Ureter (tissue), 1 donor: ENCODE measurements at regions not wholly inside any gene's neighbourhood (a gene's known extent, or its start where the extent isn't known, plus 50 kb on each side); places are given as distances from the start of the nearest gene placed in this dataset.

Experiments used
- DNase-seq: peaks from one replicate; pipeline ENCODE4 v3.0.0-alpha.2; 2020; ENCODE audit warnings: low spot score
- donor health status: DM: yes; HTN: yes; CAD: no.

DNA sequence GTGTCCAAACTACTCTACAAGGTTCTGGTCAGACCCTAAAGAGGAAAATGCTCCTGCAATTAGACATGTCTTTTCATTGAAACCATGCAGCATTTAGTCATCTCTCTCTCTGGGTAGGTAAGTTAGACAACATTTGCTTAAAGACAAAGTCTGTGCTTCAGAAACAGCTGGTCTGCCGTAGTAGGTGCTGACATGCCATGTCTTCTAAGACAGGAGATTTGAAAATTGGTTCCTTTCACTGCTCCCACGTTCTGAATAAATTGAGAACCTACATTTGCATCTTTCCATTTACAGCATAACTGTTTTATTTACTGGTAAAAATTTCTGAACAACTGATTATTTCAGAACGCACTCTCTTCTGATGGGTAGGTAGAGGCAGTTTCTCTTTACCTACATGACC is 494.0 kb downstream of the EFNB2 start:
- no peak for DNase-seq

GRCh38 chr13:106038752-106039151 is 496.7 kb downstream of the EFNB2 start:
- no peak for DNase-seq

- DNase-seq = no peak
Measured at GRCh38 chr13:106036870-106037269, 498.6 kb downstream of the EFNB2 start.

DNA sequence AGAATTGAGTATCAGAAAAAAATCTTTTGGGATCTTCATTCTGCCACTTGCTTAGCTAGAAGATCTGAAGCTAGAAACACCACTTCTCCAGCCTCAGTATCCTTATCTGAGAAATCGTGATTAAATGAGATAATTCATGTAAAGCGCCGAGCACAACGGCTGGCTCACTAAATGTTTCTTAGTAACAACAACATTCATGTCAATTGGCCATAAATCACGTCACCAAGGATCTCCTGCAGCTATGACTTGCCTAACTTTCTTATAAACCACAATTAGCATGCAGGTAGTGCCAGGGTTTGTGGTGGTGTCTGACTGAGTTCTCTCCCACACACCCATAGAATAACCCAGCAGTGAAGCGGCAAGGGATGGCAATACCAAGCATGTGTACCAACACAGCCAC is 501.3 kb downstream of the EFNB2 start:
- no peak for DNase-seq

GRCh38 chr13:106033659-106034058 is 501.8 kb downstream of the EFNB2 start:
- no peak for DNase-seq

DNA sequence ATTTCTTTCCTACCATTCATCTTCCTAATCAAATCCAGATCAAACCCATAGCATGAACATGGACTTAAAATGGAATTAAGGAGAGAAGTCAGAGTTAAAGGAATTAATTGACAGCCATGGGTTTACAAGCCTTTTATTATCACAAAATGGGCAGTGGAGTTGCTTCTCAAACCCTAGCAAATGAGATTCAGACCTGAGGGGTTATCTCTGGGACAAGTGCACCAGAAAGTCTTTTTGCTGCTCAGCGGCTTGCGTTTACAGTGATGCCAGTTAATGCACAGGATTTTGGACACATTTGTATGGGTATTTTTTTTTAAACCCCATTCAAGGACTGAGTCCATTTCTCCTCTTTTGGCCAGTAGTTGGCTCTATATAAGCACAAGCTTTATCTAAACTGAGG is 503.0 kb downstream of the EFNB2 start:
- DNase-seq = no peak

- no peak for DNase-seq
Measured at GRCh38 chr13:106029676-106030290, 505.7 kb downstream of the EFNB2 start.

DNA sequence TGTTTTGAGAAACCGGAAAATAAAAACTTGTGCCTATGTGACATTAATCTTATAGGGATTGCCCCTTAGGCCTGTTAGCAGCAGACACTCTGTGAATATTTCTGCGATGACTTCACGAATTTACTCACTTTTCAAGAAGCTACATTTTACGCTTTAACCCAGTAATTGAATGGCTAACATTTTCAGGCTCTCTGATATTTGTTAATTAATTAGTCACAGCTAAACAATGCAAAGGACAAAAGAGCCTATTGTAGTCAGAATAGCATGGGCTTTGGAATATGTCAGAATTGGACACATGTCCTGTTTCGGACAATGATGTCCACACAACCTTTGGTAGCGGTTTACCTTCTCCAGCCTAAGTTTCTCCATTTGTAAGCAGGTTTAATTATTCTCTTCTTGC is 506.6 kb downstream of the EFNB2 start:
- no peak for DNase-seq

DNA sequence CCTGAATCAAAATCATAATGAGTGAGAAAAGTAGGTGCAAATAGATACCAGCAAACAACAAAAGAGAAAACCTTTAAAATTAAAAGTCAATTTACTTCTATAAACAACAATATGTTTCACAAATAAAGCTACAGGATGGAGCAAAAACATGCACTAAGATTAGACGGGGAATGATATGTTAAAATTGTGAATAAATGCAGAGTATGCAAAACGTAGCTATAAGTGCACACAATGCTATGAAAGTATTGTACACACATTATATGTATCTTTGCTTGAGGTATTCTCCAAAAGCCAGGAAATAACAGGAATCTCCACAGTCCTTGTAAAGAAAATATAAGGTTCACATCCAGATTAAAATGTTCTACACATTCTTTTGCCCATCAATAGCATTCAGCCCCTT is 523.9 kb downstream of the EFNB2 start:
- DNase-seq = no peak

DNA sequence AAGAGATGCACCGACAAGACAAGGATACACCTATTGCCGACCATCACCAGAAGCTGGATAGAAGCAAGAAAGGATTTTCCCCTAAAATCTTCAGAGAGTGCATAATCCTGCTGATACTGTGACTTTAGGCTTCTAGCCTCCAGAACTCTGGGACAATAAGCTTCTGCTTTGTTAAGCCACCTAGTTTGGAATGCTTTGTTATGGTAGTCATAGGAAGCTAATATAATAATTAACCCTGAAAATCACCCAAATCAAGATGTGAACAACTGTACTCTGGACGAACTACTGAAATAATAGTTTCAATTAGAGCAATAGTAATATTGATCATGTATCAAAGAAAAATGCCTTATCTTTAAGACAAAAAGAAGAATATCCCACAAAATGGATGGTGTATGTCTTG is 524.6 kb downstream of the EFNB2 start:
- no peak for DNase-seq

DNA sequence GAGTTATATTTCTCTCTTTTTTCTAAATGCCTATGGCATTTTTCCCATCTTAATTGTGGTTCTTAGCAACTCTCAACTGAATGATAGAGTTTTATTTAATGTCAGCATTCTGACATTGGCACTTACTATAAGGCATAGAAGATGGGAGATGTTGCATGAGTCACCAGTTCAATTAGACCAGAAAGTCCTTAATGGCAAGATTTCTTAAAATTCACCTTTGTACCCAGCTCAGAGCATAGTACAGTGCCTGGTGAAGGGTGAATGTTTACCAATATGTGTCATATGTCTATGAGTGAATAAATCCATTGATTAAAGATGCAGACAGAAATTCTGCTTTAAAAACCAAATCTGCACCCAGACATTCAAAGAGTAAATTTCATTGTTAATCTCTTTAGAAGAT is 526.9 kb downstream of the EFNB2 start:
- no peak for DNase-seq

DNA sequence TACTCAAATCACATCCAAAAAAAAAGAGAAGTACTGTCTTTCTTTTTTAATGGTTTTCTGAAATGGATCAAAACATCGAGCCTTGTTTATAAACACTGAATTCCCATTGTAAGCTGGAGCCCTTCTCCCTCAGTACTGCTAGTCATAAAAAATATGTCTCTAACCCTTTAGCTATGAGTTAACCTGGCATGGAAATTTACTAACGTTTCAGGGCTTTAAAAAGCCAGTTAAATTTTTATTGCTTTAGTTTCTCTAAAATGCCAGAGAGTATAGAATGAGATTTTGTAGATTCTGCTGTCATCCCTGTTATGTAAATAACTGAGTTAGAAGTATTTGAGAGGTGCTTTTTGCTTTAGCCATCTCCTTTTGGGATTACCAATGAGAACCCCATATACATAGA is 528.3 kb downstream of the EFNB2 start:
- no peak for DNase-seq

DNA sequence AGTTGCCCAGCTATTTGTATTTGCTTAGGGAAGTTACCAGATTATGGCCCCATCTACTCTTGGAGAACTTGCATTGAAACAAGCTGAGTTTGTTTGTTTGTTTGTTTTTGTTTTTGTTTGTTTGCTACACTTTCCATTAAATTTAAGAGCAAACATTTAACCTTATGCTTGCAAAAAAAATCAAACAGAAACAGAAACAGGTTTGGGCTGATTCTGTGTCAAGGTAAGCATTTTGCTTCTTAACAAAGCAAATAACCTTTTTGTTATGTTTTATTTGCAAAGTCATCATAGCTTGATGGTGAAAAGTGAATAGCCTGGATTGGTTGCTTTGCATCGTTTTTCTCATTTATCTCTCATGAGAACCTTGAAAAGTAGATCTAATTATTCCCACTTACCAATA is 531.8 kb downstream of the EFNB2 start:
- no peak for DNase-seq

DNA sequence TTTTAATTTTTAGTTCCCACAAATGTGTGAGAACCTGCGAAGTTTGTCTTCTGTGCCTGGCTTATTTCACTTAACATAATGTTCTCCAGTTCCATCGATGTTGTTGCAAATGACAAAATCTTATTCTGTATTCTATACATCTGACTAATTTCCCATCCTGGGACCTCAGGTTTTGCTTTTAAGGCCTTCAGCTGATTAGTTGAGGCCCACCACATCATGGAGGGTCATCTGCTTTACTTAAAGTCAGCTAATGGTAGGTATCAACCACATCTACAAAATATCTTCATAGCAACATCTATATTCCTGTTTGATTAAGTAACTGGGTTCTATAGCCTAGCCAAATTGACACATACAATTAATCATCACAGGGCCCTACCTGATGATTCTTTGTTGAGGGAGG is 534.0 kb downstream of the EFNB2 start:
- DNase-seq = no peak

DNA sequence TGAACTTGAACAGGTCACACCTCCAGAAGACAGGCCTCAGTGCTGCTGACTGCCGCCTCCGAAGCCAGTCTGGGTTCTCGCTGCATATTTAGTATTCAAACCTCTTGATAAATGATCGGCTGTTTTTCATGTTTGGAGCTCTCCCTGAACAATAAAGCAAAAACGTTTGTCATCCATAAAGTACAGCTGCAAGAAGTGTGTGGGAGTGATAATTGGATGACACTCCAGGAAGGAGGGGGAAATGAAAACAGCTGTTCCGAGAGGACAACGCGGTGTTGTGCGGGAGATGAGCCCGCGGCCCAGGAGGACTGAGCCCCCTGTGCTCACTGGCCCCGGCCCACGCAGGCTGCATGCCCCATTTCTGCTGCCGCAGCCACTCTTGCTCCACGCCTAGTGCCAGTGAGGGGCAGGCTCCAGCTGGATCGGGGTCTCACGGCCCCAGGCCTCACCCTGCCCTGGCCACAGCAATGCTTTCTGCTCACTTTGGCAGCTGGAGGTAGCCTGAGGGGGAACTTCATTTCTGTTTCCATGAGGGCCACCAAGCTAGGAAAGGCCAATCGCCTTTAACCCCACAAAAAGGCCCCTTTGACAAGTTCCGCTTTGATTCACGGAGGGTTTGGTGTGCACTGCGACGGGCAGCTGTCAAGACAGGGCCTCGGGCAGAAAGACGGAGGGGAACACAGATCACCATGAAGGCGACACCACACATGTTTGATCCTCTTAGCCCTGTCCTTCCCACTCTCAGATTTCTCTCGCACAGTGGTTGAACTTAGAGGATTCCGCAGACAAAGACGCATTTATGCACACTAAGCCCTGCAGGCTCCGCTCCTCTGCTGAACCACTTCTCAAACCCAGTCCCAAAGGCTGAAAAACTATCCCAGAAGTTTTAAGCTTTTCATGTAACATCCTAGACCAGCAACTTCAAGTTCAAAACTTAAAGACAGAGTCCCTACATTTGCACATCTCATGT is 537.6 kb downstream of the EFNB2 start:
- no peak for DNase-seq

DNA sequence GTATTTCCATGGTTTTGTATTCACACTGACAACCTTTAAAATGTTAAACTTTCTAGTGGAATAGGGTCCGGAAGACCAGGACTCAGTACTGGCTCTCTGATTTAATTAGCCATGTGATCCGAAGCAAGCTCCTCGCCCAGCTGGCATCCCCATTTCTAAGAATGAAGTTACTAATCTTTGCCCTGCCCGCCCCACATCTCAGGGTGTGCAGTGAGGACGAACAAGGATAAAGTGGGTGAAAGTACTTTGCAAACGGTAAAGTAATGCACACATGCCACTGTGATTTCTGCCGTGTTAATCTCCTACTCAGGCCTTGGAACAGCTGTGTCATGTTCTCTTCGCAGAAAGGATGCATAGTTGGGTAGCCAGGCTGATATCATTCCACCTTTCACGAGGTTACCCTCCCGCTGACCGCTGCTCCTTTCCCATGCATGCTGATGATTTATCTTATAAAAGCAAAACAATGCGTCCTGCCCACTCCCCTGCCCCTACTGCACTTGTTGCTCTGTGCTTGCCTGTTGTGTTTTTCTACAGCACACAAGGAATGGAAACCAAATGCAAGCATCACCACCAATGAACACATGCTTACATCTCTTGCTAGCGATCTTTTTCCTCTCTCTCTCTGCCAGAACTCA is 539.0 kb downstream of the EFNB2 start:
- DNase-seq = no peak

DNA sequence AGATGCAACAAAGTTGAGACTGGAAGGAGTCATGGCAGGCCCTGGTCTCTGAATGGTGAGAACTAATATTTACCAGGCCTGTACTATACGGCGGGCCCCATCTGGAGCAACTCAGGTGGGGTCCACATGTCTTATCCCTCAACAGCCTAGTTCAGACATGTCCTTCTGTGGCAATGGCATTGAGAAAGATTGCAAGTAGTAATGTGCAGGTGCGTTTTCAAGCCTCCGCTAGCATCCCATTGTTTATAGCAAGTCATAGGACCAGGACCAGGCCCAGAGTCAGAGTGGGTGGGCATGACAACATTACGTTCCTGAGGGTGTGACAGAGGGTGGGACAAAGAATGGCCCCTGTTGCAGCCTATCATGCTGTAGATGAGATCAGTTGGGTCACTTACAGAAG is 541.1 kb downstream of the EFNB2 start:
- DNase-seq = no peak

- DNase-seq = peak; percentile 54
Measured at GRCh38 chr13:105991622-105992277, 543.7 kb downstream of the EFNB2 start.

- no peak for DNase-seq
Measured at GRCh38 chr13:105991131-105991530, 544.3 kb downstream of the EFNB2 start.

DNA sequence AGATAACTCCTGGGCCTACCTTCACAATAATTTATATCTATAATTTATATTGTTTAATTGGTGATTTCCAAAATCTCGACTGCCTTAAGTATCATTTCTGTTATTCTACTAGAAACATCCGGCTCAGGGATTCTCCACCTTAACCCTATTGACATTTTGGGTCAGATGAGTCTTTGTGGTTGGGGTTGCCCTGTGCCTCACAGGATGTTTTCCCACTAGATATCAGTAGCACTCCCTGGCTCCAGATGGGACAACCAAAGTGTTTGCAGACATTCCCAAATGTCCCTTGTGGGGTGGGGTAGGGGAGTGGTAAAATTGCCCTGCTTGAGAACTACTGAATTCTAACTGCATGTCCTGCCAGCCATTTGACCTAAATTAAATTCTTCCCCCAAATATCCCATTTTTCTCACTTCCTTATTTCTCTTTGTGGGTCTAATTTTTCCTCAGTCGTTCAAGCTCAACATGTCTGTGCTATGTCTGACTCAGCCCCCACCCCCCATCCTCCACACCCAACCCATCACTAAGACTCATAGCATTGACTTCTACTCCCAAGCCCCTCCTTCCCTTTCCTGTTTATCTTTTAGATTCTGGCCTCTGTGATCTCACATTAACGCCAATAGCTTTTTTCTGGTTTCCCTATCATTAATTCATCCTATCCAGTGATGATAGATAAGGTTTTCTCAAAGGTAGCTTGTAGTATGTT is 545.1 kb downstream of the EFNB2 start:
- no peak for DNase-seq

- DNase-seq = no peak
Measured at GRCh38 chr13:105984646-105985045, 550.8 kb downstream of the EFNB2 start.

- DNase-seq = no peak
Measured at GRCh38 chr13:105984236-105984635, 551.2 kb downstream of the EFNB2 start.
